HEK293 (cell line): ENCODE measurements at regions not wholly inside any gene's neighbourhood (a gene's known extent, or its start where the extent isn't known, plus 50 kb on each side); places are given as distances from the start of the nearest gene placed in this dataset.

ENCODE experiments used
- HOXA7 ChIP-seq: sonication (generic); formaldehyde crosslinking; IDR thresholded peaks from 2 replicates; pipeline ENCODE4 v1.8.1; 2022; ENCODE audit warnings: missing genetic modification reagents, borderline replicate concordance
- KLF16 ChIP-seq: fragments of 450-650 bp; formaldehyde crosslinking; IDR thresholded peaks from 2 replicates; pipeline ENCODE4 v1.5.1; 2017; ENCODE audit warnings: missing biosample characterization, missing genetic modification characterization
- SP2 ChIP-seq: fragments of 450-650 bp; formaldehyde crosslinking; IDR thresholded peaks from 2 replicates; pipeline ENCODE4 v1.5.1; 2016; ENCODE audit warnings: missing biosample characterization, missing genetic modification characterization
- YY1 ChIP-seq: fragments of 450-650 bp; formaldehyde crosslinking; IDR thresholded peaks from 2 replicates; pipeline ENCODE4 v1.5.1; 2018; ENCODE audit warnings: missing biosample characterization, missing genetic modification characterization
- ZNF121 ChIP-seq: fragments of 450-650 bp; formaldehyde crosslinking; IDR thresholded peaks from 2 replicates; pipeline ENCODE4 v1.5.1; 2016; ENCODE audit warnings: missing biosample characterization, missing genetic modification characterization
- ZNF558 ChIP-seq: fragments of 450-650 bp; formaldehyde crosslinking; IDR thresholded peaks from 2 replicates; pipeline ENCODE4 v1.5.1; 2016; ENCODE audit warnings: missing biosample characterization, missing genetic modification characterization
- ZNF561 ChIP-seq: fragments of 450-650 bp; IDR thresholded peaks from 2 replicates; pipeline ENCODE4 v1.5.1; 2018; ENCODE audit warnings: missing biosample characterization, missing genetic modification characterization, borderline replicate concordance
- ZNF664 ChIP-seq: fragments of 450-650 bp; formaldehyde crosslinking; IDR thresholded peaks from 2 replicates; pipeline ENCODE4 v1.5.1; 2016; ENCODE audit warnings: missing biosample characterization, missing genetic modification characterization
- ZNF707 ChIP-seq: fragments of 450-650 bp; formaldehyde crosslinking; IDR thresholded peaks from 2 replicates; pipeline ENCODE4 v1.5.1; 2016; ENCODE audit warnings: missing biosample characterization, missing genetic modification characterization
- ZNF76 ChIP-seq: fragments of 450-650 bp; formaldehyde crosslinking; IDR thresholded peaks from 2 replicates; pipeline ENCODE4; 2016; ENCODE audit warnings: low read depth, missing biosample characterization, missing genetic modification characterization, borderline replicate concordance
- ZSCAN23 ChIP-seq: fragments of 450-650 bp; formaldehyde crosslinking; IDR thresholded peaks from 2 replicates; pipeline ENCODE4 v1.5.1; 2016; ENCODE audit warnings: missing biosample characterization, missing genetic modification characterization
- TF ChIP-seq, protein P1 (sequence below): fragments of 450-650 bp; formaldehyde crosslinking; IDR thresholded peaks from 2 replicates; pipeline ENCODE4 v1.5.1; 2016; ENCODE audit warnings: missing biosample characterization, missing genetic modification characterization, borderline replicate concordance
- TF ChIP-seq, protein P2 (sequence below): fragments of 450-650 bp; formaldehyde crosslinking; IDR thresholded peaks from 2 replicates; pipeline ENCODE4 v1.5.1; 2016; ENCODE audit warnings: missing biosample characterization, missing genetic modification characterization
- TF ChIP-seq, protein P3 (sequence below): fragments of 450-650 bp; formaldehyde crosslinking; IDR thresholded peaks from 2 replicates; pipeline ENCODE4 v1.5.1; 2017; ENCODE audit warnings: missing biosample characterization, missing genetic modification characterization

DNA sequence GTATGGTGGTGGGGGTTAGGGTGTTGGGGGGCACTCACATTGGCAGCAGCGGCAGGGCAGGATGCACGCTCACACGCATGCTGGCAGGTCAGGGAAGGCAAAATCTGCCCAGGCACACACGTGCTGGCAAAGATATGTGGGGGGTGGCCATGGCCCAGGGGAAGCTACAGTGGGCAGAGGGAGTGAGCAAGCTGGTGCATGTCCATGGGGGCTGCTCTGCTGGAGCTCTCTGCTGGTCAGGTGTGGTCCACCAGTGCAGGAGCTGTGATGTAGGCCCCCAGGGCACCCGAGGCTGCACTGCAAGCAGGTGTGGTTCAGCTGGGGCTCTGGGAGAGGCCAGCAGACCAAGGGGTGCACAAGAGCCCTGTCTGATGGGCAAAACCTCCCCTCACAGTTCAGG is 491.5 kb upstream of the TNP1 start:
- TF ChIP-seq, protein P1, sequence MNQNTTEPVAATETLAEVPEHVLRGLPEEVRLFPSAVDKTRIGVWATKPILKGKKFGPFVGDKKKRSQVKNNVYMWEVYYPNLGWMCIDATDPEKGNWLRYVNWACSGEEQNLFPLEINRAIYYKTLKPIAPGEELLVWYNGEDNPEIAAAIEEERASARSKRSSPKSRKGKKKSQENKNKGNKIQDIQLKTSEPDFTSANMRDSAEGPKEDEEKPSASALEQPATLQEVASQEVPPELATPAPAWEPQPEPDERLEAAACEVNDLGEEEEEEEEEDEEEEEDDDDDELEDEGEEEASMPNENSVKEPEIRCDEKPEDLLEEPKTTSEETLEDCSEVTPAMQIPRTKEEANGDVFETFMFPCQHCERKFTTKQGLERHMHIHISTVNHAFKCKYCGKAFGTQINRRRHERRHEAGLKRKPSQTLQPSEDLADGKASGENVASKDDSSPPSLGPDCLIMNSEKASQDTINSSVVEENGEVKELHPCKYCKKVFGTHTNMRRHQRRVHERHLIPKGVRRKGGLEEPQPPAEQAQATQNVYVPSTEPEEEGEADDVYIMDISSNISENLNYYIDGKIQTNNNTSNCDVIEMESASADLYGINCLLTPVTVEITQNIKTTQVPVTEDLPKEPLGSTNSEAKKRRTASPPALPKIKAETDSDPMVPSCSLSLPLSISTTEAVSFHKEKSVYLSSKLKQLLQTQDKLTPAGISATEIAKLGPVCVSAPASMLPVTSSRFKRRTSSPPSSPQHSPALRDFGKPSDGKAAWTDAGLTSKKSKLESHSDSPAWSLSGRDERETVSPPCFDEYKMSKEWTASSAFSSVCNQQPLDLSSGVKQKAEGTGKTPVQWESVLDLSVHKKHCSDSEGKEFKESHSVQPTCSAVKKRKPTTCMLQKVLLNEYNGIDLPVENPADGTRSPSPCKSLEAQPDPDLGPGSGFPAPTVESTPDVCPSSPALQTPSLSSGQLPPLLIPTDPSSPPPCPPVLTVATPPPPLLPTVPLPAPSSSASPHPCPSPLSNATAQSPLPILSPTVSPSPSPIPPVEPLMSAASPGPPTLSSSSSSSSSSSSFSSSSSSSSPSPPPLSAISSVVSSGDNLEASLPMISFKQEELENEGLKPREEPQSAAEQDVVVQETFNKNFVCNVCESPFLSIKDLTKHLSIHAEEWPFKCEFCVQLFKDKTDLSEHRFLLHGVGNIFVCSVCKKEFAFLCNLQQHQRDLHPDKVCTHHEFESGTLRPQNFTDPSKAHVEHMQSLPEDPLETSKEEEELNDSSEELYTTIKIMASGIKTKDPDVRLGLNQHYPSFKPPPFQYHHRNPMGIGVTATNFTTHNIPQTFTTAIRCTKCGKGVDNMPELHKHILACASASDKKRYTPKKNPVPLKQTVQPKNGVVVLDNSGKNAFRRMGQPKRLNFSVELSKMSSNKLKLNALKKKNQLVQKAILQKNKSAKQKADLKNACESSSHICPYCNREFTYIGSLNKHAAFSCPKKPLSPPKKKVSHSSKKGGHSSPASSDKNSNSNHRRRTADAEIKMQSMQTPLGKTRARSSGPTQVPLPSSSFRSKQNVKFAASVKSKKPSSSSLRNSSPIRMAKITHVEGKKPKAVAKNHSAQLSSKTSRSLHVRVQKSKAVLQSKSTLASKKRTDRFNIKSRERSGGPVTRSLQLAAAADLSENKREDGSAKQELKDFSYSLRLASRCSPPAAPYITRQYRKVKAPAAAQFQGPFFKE: no peak
- TF ChIP-seq, protein P2, sequence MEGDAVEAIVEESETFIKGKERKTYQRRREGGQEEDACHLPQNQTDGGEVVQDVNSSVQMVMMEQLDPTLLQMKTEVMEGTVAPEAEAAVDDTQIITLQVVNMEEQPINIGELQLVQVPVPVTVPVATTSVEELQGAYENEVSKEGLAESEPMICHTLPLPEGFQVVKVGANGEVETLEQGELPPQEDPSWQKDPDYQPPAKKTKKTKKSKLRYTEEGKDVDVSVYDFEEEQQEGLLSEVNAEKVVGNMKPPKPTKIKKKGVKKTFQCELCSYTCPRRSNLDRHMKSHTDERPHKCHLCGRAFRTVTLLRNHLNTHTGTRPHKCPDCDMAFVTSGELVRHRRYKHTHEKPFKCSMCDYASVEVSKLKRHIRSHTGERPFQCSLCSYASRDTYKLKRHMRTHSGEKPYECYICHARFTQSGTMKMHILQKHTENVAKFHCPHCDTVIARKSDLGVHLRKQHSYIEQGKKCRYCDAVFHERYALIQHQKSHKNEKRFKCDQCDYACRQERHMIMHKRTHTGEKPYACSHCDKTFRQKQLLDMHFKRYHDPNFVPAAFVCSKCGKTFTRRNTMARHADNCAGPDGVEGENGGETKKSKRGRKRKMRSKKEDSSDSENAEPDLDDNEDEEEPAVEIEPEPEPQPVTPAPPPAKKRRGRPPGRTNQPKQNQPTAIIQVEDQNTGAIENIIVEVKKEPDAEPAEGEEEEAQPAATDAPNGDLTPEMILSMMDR (tag by site-specific recombination): no peak
- TF ChIP-seq, protein P3, sequence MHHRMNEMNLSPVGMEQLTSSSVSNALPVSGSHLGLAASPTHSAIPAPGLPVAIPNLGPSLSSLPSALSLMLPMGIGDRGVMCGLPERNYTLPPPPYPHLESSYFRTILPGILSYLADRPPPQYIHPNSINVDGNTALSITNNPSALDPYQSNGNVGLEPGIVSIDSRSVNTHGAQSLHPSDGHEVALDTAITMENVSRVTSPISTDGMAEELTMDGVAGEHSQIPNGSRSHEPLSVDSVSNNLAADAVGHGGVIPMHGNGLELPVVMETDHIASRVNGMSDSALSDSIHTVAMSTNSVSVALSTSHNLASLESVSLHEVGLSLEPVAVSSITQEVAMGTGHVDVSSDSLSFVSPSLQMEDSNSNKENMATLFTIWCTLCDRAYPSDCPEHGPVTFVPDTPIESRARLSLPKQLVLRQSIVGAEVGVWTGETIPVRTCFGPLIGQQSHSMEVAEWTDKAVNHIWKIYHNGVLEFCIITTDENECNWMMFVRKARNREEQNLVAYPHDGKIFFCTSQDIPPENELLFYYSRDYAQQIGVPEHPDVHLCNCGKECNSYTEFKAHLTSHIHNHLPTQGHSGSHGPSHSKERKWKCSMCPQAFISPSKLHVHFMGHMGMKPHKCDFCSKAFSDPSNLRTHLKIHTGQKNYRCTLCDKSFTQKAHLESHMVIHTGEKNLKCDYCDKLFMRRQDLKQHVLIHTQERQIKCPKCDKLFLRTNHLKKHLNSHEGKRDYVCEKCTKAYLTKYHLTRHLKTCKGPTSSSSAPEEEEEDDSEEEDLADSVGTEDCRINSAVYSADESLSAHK (tag by site-specific recombination): no peak
- no peak for TF ChIP-seq ZNF561 (tag by site-specific recombination)
- no peak for TF ChIP-seq KLF16 (tag by site-specific recombination)
- TF ChIP-seq ZNF707 (tag by site-specific recombination): no peak
- TF ChIP-seq ZSCAN23: no peak
- no peak for TF ChIP-seq SP2 (tag by site-specific recombination)
- TF ChIP-seq YY1 (tag by site-specific recombination): no peak
- TF ChIP-seq ZNF664 (tag by site-specific recombination): no peak
- TF ChIP-seq ZNF76: no peak
- TF ChIP-seq ZNF121: no peak
- no peak for TF ChIP-seq HOXA7 (CRISPR knock-in tag)
- no peak for TF ChIP-seq ZNF558 (tag by site-specific recombination)
